Activated naive CD4-positive, alpha-beta T cell treated with anti-CD3 and anti-CD28 coated beads, Interleukin-2, amount 50 U/mL, for 24 hours (primary cell): ENCODE measurements at regions not wholly inside any gene's neighbourhood (a gene's known extent, or its start where the extent isn't known, plus 50 kb on each side); places are given as distances from the start of the nearest gene placed in this dataset.

Experiments
- H3K27ac Mint-ChIP-seq: one replicate; pipeline ENCODE4 v1.8.0; 2021; ENCODE audit warnings: mild to moderate bottlenecking, mixed read lengths
- H3K27me3 Mint-ChIP-seq: one replicate; pipeline ENCODE4 v1.8.0; 2021; ENCODE audit warnings: mixed read lengths
- H3K36me3 Mint-ChIP-seq: one replicate; pipeline ENCODE4 v1.8.0; 2021; ENCODE audit warnings: mixed read lengths
- H3K4me1 Mint-ChIP-seq: one replicate; pipeline ENCODE4 v1.8.0; 2021; ENCODE audit warnings: mixed read lengths
- H3K4me3 Mint-ChIP-seq: one replicate; pipeline ENCODE4 v1.8.0; 2021; ENCODE audit warnings: mild to moderate bottlenecking, mixed read lengths
- H3K9me3 Mint-ChIP-seq: one replicate; pipeline ENCODE4 v1.8.0; 2021; ENCODE audit warnings: mixed read lengths

DNA sequence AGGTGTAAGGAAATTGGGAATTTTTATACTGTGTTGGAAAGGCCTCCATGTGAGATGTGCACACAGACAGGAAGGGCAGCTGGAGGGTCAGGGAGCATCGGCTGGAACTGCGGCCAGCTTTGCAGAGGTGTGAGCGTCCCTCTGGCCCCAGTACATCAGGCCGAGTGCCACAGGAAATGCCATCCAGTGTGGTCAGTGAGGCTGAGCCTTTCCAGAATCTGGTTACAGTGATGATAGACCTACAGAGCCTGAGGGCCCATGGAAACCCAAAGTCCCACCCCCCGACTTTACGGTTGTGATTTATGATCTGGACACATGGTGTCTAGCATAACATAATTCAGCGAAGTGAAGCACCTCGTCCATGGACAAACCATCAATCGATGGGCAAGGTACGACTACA is 137.3 kb upstream of the PDE10A start:
- Mint-ChIP-seq H3K27me3 (peaks cover 20% of the 10 kb centered on the region), H3K4me1 (no peaks in the 10 kb centered on the region), H3K27ac (no peak overlapping the region), H3K36me3 (no peaks in the 10 kb centered on the region), H3K9me3 (peaks cover 4% of the 10 kb centered on the region), H3K4me3 (no peak overlapping the region)

GRCh38 chr6:165799391-165800153 is 136.5 kb upstream of the PDE10A start:
- Mint-ChIP-seq H3K9me3 (peaks cover 4% of the 10 kb centered on the region), H3K27me3 (peaks cover 20% of the 10 kb centered on the region), H3K4me3 (no peak overlapping the region), H3K27ac (no peak overlapping the region), H3K36me3 (no peaks in the 10 kb centered on the region), H3K4me1 (no peaks in the 10 kb centered on the region)

DNA sequence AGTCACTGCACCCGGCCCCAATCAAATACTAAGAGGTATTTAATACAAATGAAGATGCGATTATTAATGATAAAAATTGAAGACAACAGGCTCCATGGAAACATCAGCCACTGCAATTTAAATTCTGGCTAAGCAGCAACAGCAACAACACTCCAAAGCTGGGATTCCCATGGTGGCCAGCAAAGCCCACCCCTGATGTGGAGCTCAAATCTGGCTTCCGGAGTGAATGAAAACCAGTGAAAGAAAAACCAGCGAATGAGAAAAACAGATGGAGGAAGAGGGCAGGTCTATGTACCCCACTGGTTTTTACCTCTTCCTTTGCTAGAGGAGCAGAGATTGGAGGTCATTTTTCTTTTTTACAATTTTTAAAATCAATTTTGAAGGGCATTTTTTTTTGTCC is 135.9 kb upstream of the PDE10A start:
- Mint-ChIP-seq H3K4me3 (no peak overlapping the region), H3K36me3 (no peaks in the 10 kb centered on the region), H3K4me1 (no peaks in the 10 kb centered on the region), H3K27ac (no peak overlapping the region), H3K9me3 (no peaks in the 10 kb centered on the region), H3K27me3 (peaks cover 15% of the 10 kb centered on the region)

DNA sequence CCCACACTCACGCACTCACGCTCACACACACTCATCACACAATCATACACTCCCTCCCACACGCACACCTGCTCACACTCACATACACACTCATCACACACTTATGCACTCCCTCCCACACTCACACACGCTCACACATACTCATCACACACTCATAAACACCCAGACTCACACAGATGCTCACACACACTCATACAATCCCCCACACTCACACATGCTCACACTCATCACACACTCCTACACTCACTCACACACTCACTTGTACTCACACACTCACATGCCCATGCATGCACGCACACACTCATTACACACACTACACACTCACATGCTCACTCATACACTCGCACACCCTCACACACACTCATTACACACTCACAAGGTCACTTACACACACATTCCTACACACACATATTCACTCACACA is 131.1 kb upstream of the PDE10A start:
- no peaks in the 10 kb centered on the region for H3K9me3 Mint-ChIP-seq
- no peaks in the 10 kb centered on the region for H3K36me3 Mint-ChIP-seq
- H3K27me3 Mint-ChIP-seq = no peaks in the 10 kb centered on the region
- no peak overlapping the region for H3K4me3 Mint-ChIP-seq
- H3K4me1 Mint-ChIP-seq = no peaks in the 10 kb centered on the region
- no peak overlapping the region for H3K27ac Mint-ChIP-seq

- no peaks in the 10 kb centered on the region for H3K4me1 Mint-ChIP-seq
- H3K27ac Mint-ChIP-seq = no peak overlapping the region
- H3K27me3 Mint-ChIP-seq = no peaks in the 10 kb centered on the region
- no peaks in the 10 kb centered on the region for H3K9me3 Mint-ChIP-seq
- no peak overlapping the region for H3K4me3 Mint-ChIP-seq
- H3K36me3 Mint-ChIP-seq = no peaks in the 10 kb centered on the region
Measured at GRCh38 chr6:165793287-165793825, 130.3 kb upstream of the PDE10A start.

DNA sequence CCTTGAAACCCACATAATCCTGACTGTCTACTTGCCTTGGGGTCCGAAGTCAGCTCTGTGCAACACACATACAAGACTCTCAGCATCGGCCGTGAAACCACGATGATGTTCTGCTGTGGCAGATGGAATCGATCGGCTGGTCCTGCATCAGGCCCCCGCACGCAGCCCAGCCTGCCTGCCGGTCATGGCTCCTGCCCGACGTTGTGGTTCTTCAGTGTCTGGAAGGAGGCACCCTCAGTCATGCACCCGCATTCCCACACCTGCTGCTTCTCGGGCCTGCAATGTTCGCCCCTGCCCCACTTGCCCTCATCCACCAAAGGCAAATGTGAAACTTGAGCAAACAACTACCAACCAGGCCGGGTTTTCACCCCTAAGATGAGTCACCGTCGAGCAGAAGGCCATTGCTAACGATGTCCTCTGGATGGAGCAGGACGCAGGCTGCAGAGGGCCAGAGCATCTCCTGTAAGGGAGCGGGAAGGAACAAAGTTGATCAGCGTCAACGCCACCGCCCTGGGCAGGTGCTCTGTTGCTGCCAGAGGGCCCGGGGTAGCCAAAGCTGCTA is 128.9 kb upstream of the PDE10A start:
- Mint-ChIP-seq H3K27ac (no peak overlapping the region), H3K9me3 (no peaks in the 10 kb centered on the region), H3K27me3 (no peaks in the 10 kb centered on the region), H3K36me3 (no peaks in the 10 kb centered on the region), H3K4me1 (no peaks in the 10 kb centered on the region), H3K4me3 (no peak overlapping the region)

DNA sequence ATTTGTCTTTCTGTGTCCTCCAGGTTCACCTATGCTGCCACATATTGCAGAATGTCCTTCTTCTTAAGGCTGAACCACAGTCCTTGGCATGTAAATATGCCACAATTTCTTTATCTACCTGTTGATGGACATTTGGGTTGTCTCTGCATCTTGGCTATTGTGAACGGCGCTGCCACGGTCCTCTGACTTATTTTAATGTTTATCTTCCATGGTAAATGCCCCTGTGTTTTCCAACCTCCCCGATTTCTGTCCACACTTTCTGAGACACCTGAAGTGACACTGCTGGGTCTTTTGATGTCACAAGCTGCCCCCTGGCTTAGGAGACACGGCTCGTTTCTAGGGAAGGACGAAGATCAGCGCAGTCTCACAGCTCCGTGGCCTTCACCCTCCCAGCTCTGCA is 128.3 kb upstream of the PDE10A start:
- Mint-ChIP-seq H3K4me3 (no peak overlapping the region), H3K4me1 (no peaks in the 10 kb centered on the region), H3K9me3 (no peaks in the 10 kb centered on the region), H3K36me3 (no peaks in the 10 kb centered on the region), H3K27me3 (no peaks in the 10 kb centered on the region), H3K27ac (no peak overlapping the region)

DNA sequence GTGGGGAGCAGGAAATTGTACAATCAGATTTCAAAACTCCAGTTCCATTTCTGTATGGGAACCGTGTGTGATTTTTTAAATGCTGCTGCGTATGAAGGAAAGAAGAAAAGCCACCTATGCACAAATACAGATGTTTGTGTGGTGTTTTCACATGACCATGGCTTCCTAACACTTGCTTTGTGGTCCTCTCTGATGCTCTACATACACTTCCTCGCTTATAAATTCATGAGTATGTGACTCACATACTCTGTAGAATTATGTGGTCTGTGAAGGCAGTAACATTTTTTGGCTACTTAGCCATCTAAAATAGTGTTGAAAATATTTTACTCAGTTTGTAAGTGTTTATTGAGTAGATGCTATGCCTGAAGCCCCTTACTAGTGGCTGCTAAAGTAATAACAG is 119.8 kb upstream of the PDE10A start:
- no peaks in the 10 kb centered on the region for H3K9me3 Mint-ChIP-seq
- no peaks in the 10 kb centered on the region for H3K36me3 Mint-ChIP-seq
- peaks cover 9% of the 10 kb centered on the region for H3K27me3 Mint-ChIP-seq
- H3K4me3 Mint-ChIP-seq = no peak overlapping the region
- H3K4me1 Mint-ChIP-seq = no peaks in the 10 kb centered on the region
- no peak overlapping the region for H3K27ac Mint-ChIP-seq

- Mint-ChIP-seq H3K27ac (no peak overlapping the region), H3K4me3 (no peak overlapping the region), H3K4me1 (no peaks in the 10 kb centered on the region), H3K36me3 (no peaks in the 10 kb centered on the region), H3K27me3 (peaks cover 13% of the 10 kb centered on the region), H3K9me3 (no peaks in the 10 kb centered on the region)
Measured at GRCh38 chr6:165782134-165782533, 119.1 kb upstream of the PDE10A start.

DNA sequence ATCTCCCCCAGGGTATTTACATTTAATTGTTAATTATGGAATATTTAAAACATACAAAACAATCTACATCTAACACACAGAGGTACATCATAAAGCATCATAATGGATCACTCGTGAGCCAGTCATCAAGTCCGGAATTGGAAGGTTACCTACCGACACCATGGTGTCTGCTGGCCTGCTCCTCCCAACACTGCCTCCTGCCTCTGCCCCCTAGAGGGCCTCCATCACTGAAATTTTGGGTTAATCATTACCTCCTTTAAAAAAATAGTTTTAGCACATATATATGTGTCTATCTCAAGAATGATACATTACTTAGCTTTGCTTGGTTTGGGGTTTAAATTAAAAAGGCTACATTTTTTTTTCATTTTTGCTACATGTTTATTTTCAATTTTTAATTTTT is 114.6 kb upstream of the PDE10A start:
- no peaks in the 10 kb centered on the region for H3K9me3 Mint-ChIP-seq
- no peaks in the 10 kb centered on the region for H3K36me3 Mint-ChIP-seq

GRCh38 chr6:165776691-165777090 is 113.7 kb upstream of the PDE10A start:
- Mint-ChIP-seq H3K27ac (no peak overlapping the region), H3K9me3 (no peaks in the 10 kb centered on the region), H3K4me3 (no peak overlapping the region), H3K4me1 (no peaks in the 10 kb centered on the region), H3K36me3 (no peaks in the 10 kb centered on the region), H3K27me3 (peaks cover 14% of the 10 kb centered on the region)

More for the DNA sequence above, 114.6 kb upstream of the PDE10A start:
- no peak overlapping the region for H3K4me3 Mint-ChIP-seq
- H3K27me3 Mint-ChIP-seq = peaks cover 14% of the 10 kb centered on the region
- no peaks in the 10 kb centered on the region for H3K4me1 Mint-ChIP-seq
- no peak overlapping the region for H3K27ac Mint-ChIP-seq

GRCh38 chr6:165775721-165776120 is 112.7 kb upstream of the PDE10A start:
- Mint-ChIP-seq H3K36me3 (no peaks in the 10 kb centered on the region), H3K4me1 (no peaks in the 10 kb centered on the region), H3K27ac (no peak overlapping the region), H3K27me3 (peaks cover 13% of the 10 kb centered on the region), H3K9me3 (no peaks in the 10 kb centered on the region), H3K4me3 (no peak overlapping the region)

- Mint-ChIP-seq H3K4me3 (no peak overlapping the region), H3K4me1 (no peaks in the 10 kb centered on the region), H3K36me3 (no peaks in the 10 kb centered on the region), H3K9me3 (no peaks in the 10 kb centered on the region), H3K27ac (no peak overlapping the region), H3K27me3 (peaks cover 15% of the 10 kb centered on the region)
Measured at GRCh38 chr6:165774903-165775601, 112.0 kb upstream of the PDE10A start.

GRCh38 chr6:165770397-165771082 is 107.5 kb upstream of the PDE10A start:
- Mint-ChIP-seq H3K9me3 (no peaks in the 10 kb centered on the region), H3K36me3 (no peaks in the 10 kb centered on the region), H3K27me3 (peaks cover 7% of the 10 kb centered on the region), H3K4me3 (no peak overlapping the region), H3K4me1 (no peaks in the 10 kb centered on the region), H3K27ac (no peak overlapping the region)

DNA sequence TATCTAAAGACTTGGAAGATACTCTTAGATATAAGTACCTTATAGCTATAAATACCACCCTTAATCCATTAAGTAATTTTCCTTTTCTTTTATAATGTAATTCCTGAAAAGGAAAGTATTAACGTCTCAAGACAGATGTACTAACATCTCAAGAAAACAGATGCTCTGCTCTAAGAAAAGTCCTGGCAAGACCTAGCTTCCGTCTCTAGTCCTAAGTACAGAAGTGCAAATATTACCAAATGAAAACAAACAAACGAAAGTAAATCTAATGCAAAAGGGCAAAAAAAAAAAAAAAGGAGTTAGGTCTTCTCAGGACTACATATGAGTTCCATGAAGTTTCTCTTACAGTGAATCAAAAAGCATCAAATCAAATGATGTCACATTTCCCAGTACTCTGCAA is 106.8 kb upstream of the PDE10A start:
- Mint-ChIP-seq H3K36me3 (no peaks in the 10 kb centered on the region), H3K27me3 (peaks cover 7% of the 10 kb centered on the region), H3K4me3 (no peak overlapping the region), H3K27ac (no peak overlapping the region), H3K9me3 (no peaks in the 10 kb centered on the region), H3K4me1 (no peaks in the 10 kb centered on the region)

GRCh38 chr6:165769401-165769800 is 106.4 kb upstream of the PDE10A start:
- Mint-ChIP-seq H3K4me3 (no peak overlapping the region), H3K27ac (no peak overlapping the region), H3K36me3 (no peaks in the 10 kb centered on the region), H3K9me3 (no peaks in the 10 kb centered on the region), H3K27me3 (peaks cover 7% of the 10 kb centered on the region), H3K4me1 (no peaks in the 10 kb centered on the region)
